ENCODE measurements at regions not wholly inside any gene's neighbourhood (a gene's known extent, or its start where the extent isn't known, plus 50 kb on each side); places are given as distances from the start of the nearest gene placed in this dataset.

GRCh38 chr3:103056542-103056941 is 621.7 kb downstream of the ZPLD1 start:
- Histone ChIP-seq H3K27me3 (ENCODE audit: control insufficient read depth in 3 of 3, insufficient read depth in 3 of 3, low read length in 2 of 3) (no peaks in the 10 kb centered on the region), H3K36me3 (ENCODE audit: control insufficient read depth in 4 of 4, insufficient read depth in 4 of 4, low read length in 4 of 4) (no peaks in the 10 kb centered on the region), H3K27ac (ENCODE audit: low read depth in 1 of 2, low read length in 1 of 2) (no peak overlapping the region), H3K4me1 (ENCODE audit: control insufficient read depth in 5 of 5, insufficient read depth in 5 of 5, low read length in 5 of 5) (peaks cover 0 to 6% (median 3%) of the 10 kb centered on the region in 5 donors), H3K4me3 (no peak overlapping the region), H3K9ac (ENCODE audit: insufficient read depth in 1 of 2, low read length in 2 of 2) (no peak overlapping the region), H3K9me3 (ENCODE audit: control insufficient read depth in 4 of 4, insufficient read depth in 3 of 4, low read length in 3 of 4) (no peaks in the 10 kb centered on the region)
- ATAC-seq (ENCODE audit: insufficient read depth, low FRiP score) = no peak
- TF ChIP-seq CTCF (IDR thresholded peaks at IDR 0.05; ENCODE audit: control extremely low read depth, extremely low read depth) = no peak
- no peak for DNase-seq
- WGBS, 2 donors = 69 to 73% methylated on average over 3 of the region's 3 CpGs

- H3K9me3 ChIP-seq (ENCODE audit: control insufficient read depth in 4 of 4, insufficient read depth in 3 of 4, low read length in 3 of 4) = no peaks in the 10 kb centered on the region
- no peak overlapping the region for H3K4me3 ChIP-seq
- no peak overlapping the region for H3K9ac ChIP-seq (ENCODE audit: insufficient read depth in 1 of 2, low read length in 2 of 2)
- H3K27me3 ChIP-seq (ENCODE audit: control insufficient read depth in 3 of 3, insufficient read depth in 3 of 3, low read length in 2 of 3) = no peaks in the 10 kb centered on the region
- ATAC-seq (ENCODE audit: insufficient read depth, low FRiP score) (no peak), DNase-seq (no peak)
- no peak for TF ChIP-seq CTCF (IDR thresholded peaks at IDR 0.05; ENCODE audit: control extremely low read depth, extremely low read depth)
- H3K4me1 ChIP-seq (ENCODE audit: control insufficient read depth in 5 of 5, insufficient read depth in 5 of 5, low read length in 5 of 5) = peaks cover 0 to 6% (median 3%) of the 10 kb centered on the region in 5 donors
- no peaks in the 10 kb centered on the region for H3K36me3 ChIP-seq (ENCODE audit: control insufficient read depth in 4 of 4, insufficient read depth in 4 of 4, low read length in 4 of 4)
- H3K27ac ChIP-seq (ENCODE audit: low read depth in 1 of 2, low read length in 1 of 2) = no peak overlapping the region
- 75 to 80% methylated on average over 6 of the region's 6 CpGs for WGBS, 2 donors
Observed at GRCh38 chr3:103057003-103057402, 622.2 kb downstream of the ZPLD1 start.

DNA sequence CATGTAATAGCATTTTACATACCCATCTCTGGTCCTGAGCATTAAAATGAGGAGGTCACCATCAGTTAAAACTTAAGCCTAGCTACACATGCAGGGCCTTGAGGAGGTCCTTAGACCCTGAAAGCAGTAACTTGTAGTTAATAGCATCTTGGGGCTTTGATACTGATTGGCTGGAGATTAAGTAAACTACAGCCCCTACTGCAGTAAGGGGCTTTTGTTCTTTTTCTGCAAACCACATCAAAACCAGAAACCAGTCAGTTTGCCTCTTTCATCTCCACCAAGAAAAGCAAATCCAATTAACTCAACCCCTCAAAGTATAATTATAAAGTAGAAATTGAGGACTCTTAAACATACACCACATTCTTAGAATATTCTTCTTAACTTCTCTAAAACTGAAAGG is 622.7 kb downstream of the ZPLD1 start:
- Histone ChIP-seq H3K27ac (ENCODE audit: low read depth in 1 of 2, low read length in 1 of 2) (no peak overlapping the region), H3K27me3 (ENCODE audit: control insufficient read depth in 3 of 3, insufficient read depth in 3 of 3, low read length in 2 of 3) (no peaks in the 10 kb centered on the region), H3K4me3 (no peak overlapping the region), H3K4me1 (ENCODE audit: control insufficient read depth in 5 of 5, insufficient read depth in 5 of 5, low read length in 5 of 5) (peaks cover 0 to 6% (median under 1%) of the 10 kb centered on the region in 5 donors), H3K9ac (ENCODE audit: insufficient read depth in 1 of 2, low read length in 2 of 2) (no peak overlapping the region), H3K36me3 (ENCODE audit: control insufficient read depth in 4 of 4, insufficient read depth in 4 of 4, low read length in 4 of 4) (no peaks in the 10 kb centered on the region), H3K9me3 (ENCODE audit: control insufficient read depth in 4 of 4, insufficient read depth in 3 of 4, low read length in 3 of 4) (no peaks in the 10 kb centered on the region)
- ATAC-seq (ENCODE audit: insufficient read depth, low FRiP score) = no peak
- no peak for TF ChIP-seq CTCF (IDR thresholded peaks at IDR 0.05; ENCODE audit: control extremely low read depth, extremely low read depth)
- DNase-seq = no peak

DNA sequence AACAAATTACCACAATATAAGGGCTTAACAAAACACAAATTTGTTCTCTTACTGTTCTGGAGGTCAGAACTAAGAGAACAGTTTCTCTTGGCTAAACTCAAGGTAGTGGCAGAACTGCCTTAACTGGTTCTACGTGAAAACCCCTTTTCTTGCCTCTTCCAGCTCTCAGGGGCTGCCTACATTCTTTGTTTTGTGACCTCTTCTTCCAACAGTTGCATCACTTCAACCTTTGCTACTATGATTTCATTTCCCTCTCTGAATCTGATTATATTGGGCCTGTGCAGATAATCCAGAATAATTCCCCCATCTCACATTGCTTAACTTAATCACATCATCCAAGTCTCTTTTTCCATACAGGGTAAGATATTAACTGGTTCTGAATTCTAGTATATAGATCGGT is 624.6 kb downstream of the ZPLD1 start:
- H3K9me3 ChIP-seq (ENCODE audit: control insufficient read depth in 4 of 4, insufficient read depth in 3 of 4, low read length in 3 of 4) = no peaks in the 10 kb centered on the region
- no peak for TF ChIP-seq CTCF (IDR thresholded peaks at IDR 0.05; ENCODE audit: control extremely low read depth, extremely low read depth)
- H3K4me1 ChIP-seq (ENCODE audit: control insufficient read depth in 5 of 5, insufficient read depth in 5 of 5, low read length in 5 of 5) = no peaks in the 10 kb centered on the region
- ATAC-seq (ENCODE audit: insufficient read depth, low FRiP score) (no peak), DNase-seq (peak in 2 of 3 donors; percentile 25 to 63)
- no peaks in the 10 kb centered on the region for H3K27me3 ChIP-seq (ENCODE audit: control insufficient read depth in 3 of 3, insufficient read depth in 3 of 3, low read length in 2 of 3)
- no peak overlapping the region for H3K27ac ChIP-seq (ENCODE audit: low read depth in 1 of 2, low read length in 1 of 2)
- H3K4me3 ChIP-seq = no peak overlapping the region
- no peaks in the 10 kb centered on the region for H3K36me3 ChIP-seq (ENCODE audit: control insufficient read depth in 4 of 4, insufficient read depth in 4 of 4, low read length in 4 of 4)
- WGBS, 2 donors = 70 to 86% methylated on average over 2 of the region's 2 CpGs
- no peak overlapping the region for H3K9ac ChIP-seq (ENCODE audit: insufficient read depth in 1 of 2, low read length in 2 of 2)

All from lung (tissue), 11 donors.